GM12891 (cell line): ENCODE measurements at regions not wholly inside any gene's neighbourhood (a gene's known extent, or its start where the extent isn't known, plus 50 kb on each side); places are given as distances from the start of the nearest gene placed in this dataset.
"Not testable (repeated sequence)": the region's sequence is repeated elsewhere in the genome, so short reads cannot be mapped to it uniquely, and the experiment has no call there.

Experiments
- DNase-seq: peaks from one replicate; pipeline ENCODE4 v3.0.0; 2011; ENCODE audit warnings: low spot score; ENCODE audit not compliant: insufficient read length
- FAIRE-seq: peaks from 2 replicates; lab custom pipeline; 2011; peaks lifted over from hg19 to GRCh38; lab: Jason Lieb, UNC
- PAX5 ChIP-seq: IDR thresholded peaks from 2 replicates; pipeline ENCODE4 v1.6.1; 2011; ENCODE audit warnings: low read length, moderate library complexity, mild to moderate bottlenecking; ENCODE audit not compliant: insufficient read depth, severe bottlenecking
- POLR2A ChIP-seq: IDR thresholded peaks from 2 replicates; pipeline ENCODE4 v1.6.1; 2011; ENCODE audit warnings: low read depth, low read length, control low read depth
- POLR2AphosphoS5 ChIP-seq: IDR thresholded peaks from 2 replicates; pipeline ENCODE4 v1.6.1; 2011; ENCODE audit warnings: low read depth, low read length, control low read depth
- POU2F2 ChIP-seq: IDR thresholded peaks from 2 replicates; pipeline ENCODE4 v1.6.1; 2011; ENCODE audit warnings: low read depth, mild to moderate bottlenecking, control low read depth, low read length, moderate library complexity
- SPI1 ChIP-seq: IDR thresholded peaks from 2 replicates; pipeline ENCODE4 v1.6.1; 2011; ENCODE audit warnings: low read depth, low read length, control low read depth
- TAF1 ChIP-seq: IDR thresholded peaks from 2 replicates; pipeline ENCODE4 v1.6.1; 2011; ENCODE audit warnings: low read depth, low read length, control low read depth

GRCh38 chr7:136267822-136268221 lies 290.7 kb upstream of the MTPN start:
- FAIRE-seq = no peak
- TF ChIP-seq TAF1 (no peak), PAX5 (no peak), POLR2A (no peak), POLR2AphosphoS5 (no peak), SPI1 (no peak), POU2F2 (no peak)
- no peak for DNase-seq

GRCh38 chr7:136266457-136266856 lies 289.3 kb upstream of the MTPN start:
- TF ChIP-seq PAX5 = no peak
- TF ChIP-seq SPI1 = no peak
- TF ChIP-seq POLR2AphosphoS5 = no peak
- no peak for TF ChIP-seq TAF1
- no peak for TF ChIP-seq POU2F2
- TF ChIP-seq POLR2A = no peak
- DNase-seq = no peak

GRCh38 chr7:136264304-136264703 lies 287.1 kb upstream of the MTPN start:
- DNase-seq, FAIRE-seq: not testable (repeated sequence)

More at GRCh38 chr7:136266457-136266856, 289.3 kb upstream of the MTPN start:
- no peak for FAIRE-seq

- DNase-seq, FAIRE-seq: not testable (repeated sequence)
These were observed 286.1 kb upstream of the MTPN start for GRCh38 chr7:136263112-136263860.

- not testable (repeated sequence) for DNase-seq, FAIRE-seq
These were observed 283.4 kb upstream of the MTPN start for GRCh38 chr7:136260591-136260990.

GRCh38 chr7:136259074-136259473 lies 281.9 kb upstream of the MTPN start:
- DNase-seq (no peak), FAIRE-seq (no peak)
- TF ChIP-seq POLR2AphosphoS5 (no peak), TAF1 (no peak), SPI1 (no peak), POLR2A (no peak), PAX5 (no peak), POU2F2 (no peak)

- TF ChIP-seq TAF1 (no peak), POU2F2 (no peak), SPI1 (no peak), PAX5 (no peak), POLR2A (no peak), POLR2AphosphoS5 (no peak)
- FAIRE-seq (no peak), DNase-seq (no peak)
These were observed 279.3 kb upstream of the MTPN start for GRCh38 chr7:136256491-136256890.

GRCh38 chr7:136254148-136254547 lies 277.0 kb upstream of the MTPN start:
- DNase-seq = no peak
- no peak for FAIRE-seq
- TF ChIP-seq TAF1 (no peak), POLR2AphosphoS5 (no peak), PAX5 (no peak), SPI1 (no peak), POU2F2 (no peak), POLR2A (no peak)

GRCh38 chr7:136251826-136252225 lies 274.7 kb upstream of the MTPN start:
- TF ChIP-seq TAF1 (no peak), SPI1 (no peak), PAX5 (no peak), POLR2A (no peak), POU2F2 (no peak), POLR2AphosphoS5 (no peak)
- FAIRE-seq = no peak
- DNase-seq = no peak

- no peak for DNase-seq
- FAIRE-seq = no peak
- TF ChIP-seq POLR2AphosphoS5 (no peak), POU2F2 (no peak), POLR2A (no peak), TAF1 (no peak), SPI1 (no peak), PAX5 (no peak)
These were observed 270.1 kb upstream of the MTPN start for GRCh38 chr7:136247211-136247610.
